MM.1S (cell line): ENCODE measurements at regions not wholly inside any gene's neighbourhood (a gene's known extent, or its start where the extent isn't known, plus 50 kb on each side); places are given as distances from the start of the nearest gene placed in this dataset.

Experiments used
- EZH2 ChIP-seq: fragments of 300-600 bp; sonication (generic); optimal IDR thresholded peaks from 2 replicates; pipeline ENCODE3; 2017; ENCODE audit warnings: low read depth, mild to moderate bottlenecking, antibody characterized with exemption, low read length, mixed read lengths
- EZH2phosphoT487 ChIP-seq: fragments of 300-600 bp; sonication (generic); IDR thresholded peaks from 2 replicates; pipeline ENCODE4 v1.6.1; 2018; ENCODE audit warnings: antibody characterized with exemption, low read length
- TF ChIP-seq, protein P1 (sequence below): fragments of 300-600 bp; sonication (generic); IDR thresholded peaks from 2 replicates; pipeline ENCODE4 v1.5.1; 2016; ENCODE audit warnings: antibody characterized with exemption, low read length, mixed read lengths

DNA sequence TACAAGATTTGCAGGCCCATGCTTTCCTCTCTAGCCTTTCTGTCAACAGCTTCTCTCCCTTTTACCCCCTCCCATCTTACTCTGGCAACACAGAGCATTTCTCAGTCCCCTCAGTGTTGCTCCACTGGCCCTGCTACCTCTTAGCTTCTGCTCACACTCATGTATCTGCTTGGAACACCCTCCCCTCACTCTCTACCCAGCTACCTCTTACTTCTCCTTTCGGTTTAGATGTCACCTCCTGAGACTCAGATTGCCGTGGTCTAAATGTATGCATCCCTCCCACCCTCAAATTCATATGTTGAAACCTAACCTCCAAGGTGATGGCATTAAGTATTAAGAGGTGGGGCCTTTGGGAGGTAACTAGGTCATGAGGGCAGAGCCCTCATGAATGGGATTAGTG lies 80.1 kb downstream of the FOXD2 start:
- TF ChIP-seq, protein P1, sequence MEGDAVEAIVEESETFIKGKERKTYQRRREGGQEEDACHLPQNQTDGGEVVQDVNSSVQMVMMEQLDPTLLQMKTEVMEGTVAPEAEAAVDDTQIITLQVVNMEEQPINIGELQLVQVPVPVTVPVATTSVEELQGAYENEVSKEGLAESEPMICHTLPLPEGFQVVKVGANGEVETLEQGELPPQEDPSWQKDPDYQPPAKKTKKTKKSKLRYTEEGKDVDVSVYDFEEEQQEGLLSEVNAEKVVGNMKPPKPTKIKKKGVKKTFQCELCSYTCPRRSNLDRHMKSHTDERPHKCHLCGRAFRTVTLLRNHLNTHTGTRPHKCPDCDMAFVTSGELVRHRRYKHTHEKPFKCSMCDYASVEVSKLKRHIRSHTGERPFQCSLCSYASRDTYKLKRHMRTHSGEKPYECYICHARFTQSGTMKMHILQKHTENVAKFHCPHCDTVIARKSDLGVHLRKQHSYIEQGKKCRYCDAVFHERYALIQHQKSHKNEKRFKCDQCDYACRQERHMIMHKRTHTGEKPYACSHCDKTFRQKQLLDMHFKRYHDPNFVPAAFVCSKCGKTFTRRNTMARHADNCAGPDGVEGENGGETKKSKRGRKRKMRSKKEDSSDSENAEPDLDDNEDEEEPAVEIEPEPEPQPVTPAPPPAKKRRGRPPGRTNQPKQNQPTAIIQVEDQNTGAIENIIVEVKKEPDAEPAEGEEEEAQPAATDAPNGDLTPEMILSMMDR = no peak
- no peak for TF ChIP-seq EZH2
- TF ChIP-seq EZH2phosphoT487 = no peak
